ENCODE measurements at regions not wholly inside any gene's neighbourhood (a gene's known extent, or its start where the extent isn't known, plus 50 kb on each side); places are given as distances from the start of the nearest gene placed in this dataset.

DNA sequence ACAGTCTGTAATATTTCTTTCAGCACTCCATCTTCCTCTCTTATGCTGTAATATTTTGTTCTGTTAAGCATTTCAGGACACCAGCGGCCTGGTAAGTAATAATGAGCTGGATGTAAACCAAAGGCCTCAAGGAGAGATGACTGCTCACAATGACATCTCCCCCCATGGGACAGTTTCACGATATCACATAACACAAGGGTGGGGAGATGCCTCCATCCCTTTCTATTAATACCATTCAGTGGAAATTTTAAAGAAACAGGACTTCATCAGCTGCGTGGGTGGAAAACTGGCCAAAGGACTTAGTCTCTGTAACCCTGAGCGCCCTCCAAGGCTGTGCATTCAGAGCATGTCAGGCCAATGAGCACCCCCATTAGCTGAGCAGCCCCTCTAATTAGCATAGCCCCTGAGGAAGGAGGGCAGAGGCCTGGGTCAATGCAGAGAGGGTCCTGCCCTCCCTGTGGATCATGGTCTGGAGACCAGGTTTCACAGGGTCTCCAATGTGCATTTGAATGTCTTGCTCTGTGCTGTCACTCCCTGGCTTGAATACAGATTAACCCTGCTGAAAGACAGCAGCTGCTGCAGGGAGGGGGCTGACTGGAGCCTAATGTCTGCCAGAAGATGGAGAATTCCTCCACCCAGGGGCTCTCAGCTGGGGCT, 156.4 kb downstream of the HS3ST2 start:
- peaks cover 18% of the 10 kb centered on the region for H3K4me1 Mint-ChIP-seq
- no peaks in the 10 kb centered on the region; the same call in 1 of the 2 replicates for H3K36me3 Mint-ChIP-seq
- peak; percentile 18 for DNase-seq (ENCODE audit: low spot score)
- no peak overlapping the region for H3K4me3 Mint-ChIP-seq
- ChIA-PET CTCF (interaction anchor here (1.8 kb wide), 1 partner anchor 71 kb away, joined by 14 read pairs; no protein-coding TSS in a partner anchor), POLR2A (no interaction called here)
- peaks cover 3% of the 10 kb centered on the region for H3K9me3 Mint-ChIP-seq
- no peaks in the 10 kb centered on the region; the same call in 1 of the 2 replicates for H3K27me3 Mint-ChIP-seq (ENCODE audit: low read depth)
- ATAC-seq: peak; percentile 89
- TF ChIP-seq, protein P1, sequence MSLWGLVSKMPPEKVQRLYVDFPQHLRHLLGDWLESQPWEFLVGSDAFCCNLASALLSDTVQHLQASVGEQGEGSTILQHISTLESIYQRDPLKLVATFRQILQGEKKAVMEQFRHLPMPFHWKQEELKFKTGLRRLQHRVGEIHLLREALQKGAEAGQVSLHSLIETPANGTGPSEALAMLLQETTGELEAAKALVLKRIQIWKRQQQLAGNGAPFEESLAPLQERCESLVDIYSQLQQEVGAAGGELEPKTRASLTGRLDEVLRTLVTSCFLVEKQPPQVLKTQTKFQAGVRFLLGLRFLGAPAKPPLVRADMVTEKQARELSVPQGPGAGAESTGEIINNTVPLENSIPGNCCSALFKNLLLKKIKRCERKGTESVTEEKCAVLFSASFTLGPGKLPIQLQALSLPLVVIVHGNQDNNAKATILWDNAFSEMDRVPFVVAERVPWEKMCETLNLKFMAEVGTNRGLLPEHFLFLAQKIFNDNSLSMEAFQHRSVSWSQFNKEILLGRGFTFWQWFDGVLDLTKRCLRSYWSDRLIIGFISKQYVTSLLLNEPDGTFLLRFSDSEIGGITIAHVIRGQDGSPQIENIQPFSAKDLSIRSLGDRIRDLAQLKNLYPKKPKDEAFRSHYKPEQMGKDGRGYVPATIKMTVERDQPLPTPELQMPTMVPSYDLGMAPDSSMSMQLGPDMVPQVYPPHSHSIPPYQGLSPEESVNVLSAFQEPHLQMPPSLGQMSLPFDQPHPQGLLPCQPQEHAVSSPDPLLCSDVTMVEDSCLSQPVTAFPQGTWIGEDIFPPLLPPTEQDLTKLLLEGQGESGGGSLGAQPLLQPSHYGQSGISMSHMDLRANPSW (CRISPR knock-in tag; conservative IDR thresholded peaks at IDR 0.05; ENCODE audit: low read depth): no peak
- TF ChIP-seq, protein P2, sequence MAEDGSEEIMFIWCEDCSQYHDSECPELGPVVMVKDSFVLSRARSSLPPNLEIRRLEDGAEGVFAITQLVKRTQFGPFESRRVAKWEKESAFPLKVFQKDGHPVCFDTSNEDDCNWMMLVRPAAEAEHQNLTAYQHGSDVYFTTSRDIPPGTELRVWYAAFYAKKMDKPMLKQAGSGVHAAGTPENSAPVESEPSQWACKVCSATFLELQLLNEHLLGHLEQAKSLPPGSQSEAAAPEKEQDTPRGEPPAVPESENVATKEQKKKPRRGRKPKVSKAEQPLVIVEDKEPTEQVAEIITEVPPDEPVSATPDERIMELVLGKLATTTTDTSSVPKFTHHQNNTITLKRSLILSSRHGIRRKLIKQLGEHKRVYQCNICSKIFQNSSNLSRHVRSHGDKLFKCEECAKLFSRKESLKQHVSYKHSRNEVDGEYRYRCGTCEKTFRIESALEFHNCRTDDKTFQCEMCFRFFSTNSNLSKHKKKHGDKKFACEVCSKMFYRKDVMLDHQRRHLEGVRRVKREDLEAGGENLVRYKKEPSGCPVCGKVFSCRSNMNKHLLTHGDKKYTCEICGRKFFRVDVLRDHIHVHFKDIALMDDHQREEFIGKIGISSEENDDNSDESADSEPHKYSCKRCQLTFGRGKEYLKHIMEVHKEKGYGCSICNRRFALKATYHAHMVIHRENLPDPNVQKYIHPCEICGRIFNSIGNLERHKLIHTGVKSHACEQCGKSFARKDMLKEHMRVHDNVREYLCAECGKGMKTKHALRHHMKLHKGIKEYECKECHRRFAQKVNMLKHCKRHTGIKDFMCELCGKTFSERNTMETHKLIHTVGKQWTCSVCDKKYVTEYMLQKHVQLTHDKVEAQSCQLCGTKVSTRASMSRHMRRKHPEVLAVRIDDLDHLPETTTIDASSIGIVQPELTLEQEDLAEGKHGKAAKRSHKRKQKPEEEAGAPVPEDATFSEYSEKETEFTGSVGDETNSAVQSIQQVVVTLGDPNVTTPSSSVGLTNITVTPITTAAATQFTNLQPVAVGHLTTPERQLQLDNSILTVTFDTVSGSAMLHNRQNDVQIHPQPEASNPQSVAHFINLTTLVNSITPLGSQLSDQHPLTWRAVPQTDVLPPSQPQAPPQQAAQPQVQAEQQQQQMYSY (CRISPR knock-in tag; IDR thresholded peaks at IDR 0.05): no peak
- TF ChIP-seq ZNF317 (CRISPR knock-in tag; IDR thresholded peaks at IDR 0.05; ENCODE audit: borderline replicate concordance, low read depth) (no peak), NR1H2 (CRISPR knock-in tag; IDR thresholded peaks at IDR 0.05) (no peak), NR3C1 (CRISPR knock-in tag; conservative IDR thresholded peaks at IDR 0.05; ENCODE audit: low read depth) (no peak), ZNF396 (CRISPR knock-in tag; IDR thresholded peaks at IDR 0.05; ENCODE audit: borderline replicate concordance) (no peak)
- TF ChIP-seq, protein P3, sequence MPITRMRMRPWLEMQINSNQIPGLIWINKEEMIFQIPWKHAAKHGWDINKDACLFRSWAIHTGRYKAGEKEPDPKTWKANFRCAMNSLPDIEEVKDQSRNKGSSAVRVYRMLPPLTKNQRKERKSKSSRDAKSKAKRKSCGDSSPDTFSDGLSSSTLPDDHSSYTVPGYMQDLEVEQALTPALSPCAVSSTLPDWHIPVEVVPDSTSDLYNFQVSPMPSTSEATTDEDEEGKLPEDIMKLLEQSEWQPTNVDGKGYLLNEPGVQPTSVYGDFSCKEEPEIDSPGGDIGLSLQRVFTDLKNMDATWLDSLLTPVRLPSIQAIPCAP (CRISPR knock-in tag; IDR thresholded peaks at IDR 0.05): no peak
- TF ChIP-seq, protein P4, sequence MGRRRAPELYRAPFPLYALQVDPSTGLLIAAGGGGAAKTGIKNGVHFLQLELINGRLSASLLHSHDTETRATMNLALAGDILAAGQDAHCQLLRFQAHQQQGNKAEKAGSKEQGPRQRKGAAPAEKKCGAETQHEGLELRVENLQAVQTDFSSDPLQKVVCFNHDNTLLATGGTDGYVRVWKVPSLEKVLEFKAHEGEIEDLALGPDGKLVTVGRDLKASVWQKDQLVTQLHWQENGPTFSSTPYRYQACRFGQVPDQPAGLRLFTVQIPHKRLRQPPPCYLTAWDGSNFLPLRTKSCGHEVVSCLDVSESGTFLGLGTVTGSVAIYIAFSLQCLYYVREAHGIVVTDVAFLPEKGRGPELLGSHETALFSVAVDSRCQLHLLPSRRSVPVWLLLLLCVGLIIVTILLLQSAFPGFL (CRISPR knock-in tag; IDR thresholded peaks at IDR 0.05; ENCODE audit: borderline replicate concordance): no peak
- TF ChIP-seq, protein P5, sequence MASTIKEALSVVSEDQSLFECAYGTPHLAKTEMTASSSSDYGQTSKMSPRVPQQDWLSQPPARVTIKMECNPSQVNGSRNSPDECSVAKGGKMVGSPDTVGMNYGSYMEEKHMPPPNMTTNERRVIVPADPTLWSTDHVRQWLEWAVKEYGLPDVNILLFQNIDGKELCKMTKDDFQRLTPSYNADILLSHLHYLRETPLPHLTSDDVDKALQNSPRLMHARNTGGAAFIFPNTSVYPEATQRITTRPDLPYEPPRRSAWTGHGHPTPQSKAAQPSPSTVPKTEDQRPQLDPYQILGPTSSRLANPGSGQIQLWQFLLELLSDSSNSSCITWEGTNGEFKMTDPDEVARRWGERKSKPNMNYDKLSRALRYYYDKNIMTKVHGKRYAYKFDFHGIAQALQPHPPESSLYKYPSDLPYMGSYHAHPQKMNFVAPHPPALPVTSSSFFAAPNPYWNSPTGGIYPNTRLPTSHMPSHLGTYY (CRISPR knock-in tag; IDR thresholded peaks at IDR 0.05): no peak
- H3K27ac Mint-ChIP-seq: no peak overlapping the region

DNA sequence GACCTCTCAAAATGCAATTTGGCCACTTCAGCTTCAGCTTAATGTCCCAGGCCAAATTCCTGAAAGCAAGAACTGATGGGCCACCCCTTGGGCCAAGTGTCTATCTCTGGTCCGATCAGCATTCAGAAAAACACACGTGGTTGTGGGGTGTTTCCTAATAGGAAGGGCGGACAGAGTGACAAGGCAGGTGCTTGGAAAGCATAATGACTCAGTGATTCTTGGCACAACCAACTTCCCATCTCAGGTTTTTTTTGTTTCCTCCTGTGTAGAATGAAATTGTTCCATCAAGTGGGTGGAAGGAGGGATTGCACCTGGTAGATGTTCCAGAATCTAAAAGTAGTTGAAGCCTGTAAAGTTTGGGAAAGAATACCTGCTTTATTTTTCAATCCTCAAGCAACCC, 155.6 kb downstream of the HS3ST2 start:
- ChIA-PET POLR2A (no interaction called here), CTCF (interaction anchor here (1.8 kb wide), 1 partner anchor 70 kb away, joined by 14 read pairs; no protein-coding TSS in a partner anchor)
- H3K4me1 Mint-ChIP-seq: peaks cover 18% of the 10 kb centered on the region
- no peak for ATAC-seq
- H3K36me3 Mint-ChIP-seq: peaks cover 4% of the 10 kb centered on the region
- H3K9me3 Mint-ChIP-seq: peaks cover 9% of the 10 kb centered on the region
- no peak for DNase-seq (ENCODE audit: low spot score)
- no peak overlapping the region for H3K4me3 Mint-ChIP-seq
- H3K27me3 Mint-ChIP-seq (ENCODE audit: low read depth): peaks cover 5% of the 10 kb centered on the region
- 0 out of 2 replicates have a peak overlapping the region, but pooled peaks have one; percentile 7 for H3K27ac Mint-ChIP-seq
- TF ChIP-seq SMAD4 (CRISPR knock-in tag; IDR thresholded peaks at IDR 0.05) (no peak), SMAD3 (CRISPR knock-in tag; IDR thresholded peaks at IDR 0.05; ENCODE audit: borderline replicate concordance) (no peak), ZNF232 (CRISPR knock-in tag; IDR thresholded peaks at IDR 0.05) (no peak), RORB (CRISPR knock-in tag; IDR thresholded peaks at IDR 0.05) (no peak), ZNF138 (CRISPR knock-in tag; conservative IDR thresholded peaks at IDR 0.05) (no peak), JUN (CRISPR knock-in tag; IDR thresholded peaks at IDR 0.05) (no peak), HMGA2 (CRISPR knock-in tag; IDR thresholded peaks at IDR 0.05) (no peak), FOXJ3 (CRISPR knock-in tag; IDR thresholded peaks at IDR 0.05; ENCODE audit: borderline replicate concordance) (no peak), FOXP1 (CRISPR knock-in tag; IDR thresholded peaks at IDR 0.05; ENCODE audit: borderline replicate concordance) (no peak), NFATC4 (CRISPR knock-in tag; IDR thresholded peaks at IDR 0.05) (no peak)
- TF ChIP-seq, protein P4 (CRISPR knock-in tag; IDR thresholded peaks at IDR 0.05; ENCODE audit: borderline replicate concordance): no peak
- TF ChIP-seq, protein P2 (CRISPR knock-in tag; IDR thresholded peaks at IDR 0.05): no peak

Measured in WTC11 (cell line).